IMR-90 (cell line): ENCODE measurements at regions not wholly inside any gene's neighbourhood (a gene's known extent, or its start where the extent isn't known, plus 50 kb on each side); places are given as distances from the start of the nearest gene placed in this dataset.

ENCODE experiments used
- ATAC-seq: fragments of 200-7000 bp; cut with Tn5 transposase; 2 replicates; pipeline ENCODE4 v1.9.1; 2020; ENCODE audit warnings: low read depth, mild to moderate bottlenecking, moderate library complexity
- BruUV-seq: library from RNA; stranded (reverse); fragments of 400-500 nt; replicated peaks from 2 replicates; lab custom pipeline; 2021; lab: Mats Ljungman, UMichigan
- CTCF ChIA-PET: fragments of 300-600 bp; formaldehyde crosslinking; extraction: SDS; loops from one replicate; lab custom pipeline; 2021; ENCODE audit warnings: antibody characterized with exemption; lab: Yijun Ruan, JAX
- POLR2A ChIA-PET: fragments of 300-600 bp; sonication (Branson Sonifier 250); formaldehyde crosslinking; loops from one replicate; lab custom pipeline; 2022; ENCODE audit warnings: antibody characterized with exemption; ENCODE audit not compliant: unreplicated experiment; lab: Charles Lee
- DNase-seq: peaks from one replicate; pipeline ENCODE4 v3.0.0; 2013
- H2AFZ ChIP-seq: replicated peaks from 2 replicates; pipeline ENCODE3; 2013; ENCODE audit warnings: low read length, mild to moderate bottlenecking; ENCODE audit not compliant: poor library complexity
- H2AK5ac ChIP-seq: 2 replicates; pipeline ENCODE4 v1.6.1; 2013; ENCODE audit warnings: low read depth, low read length, inconsistent platforms
- H2AK9ac ChIP-seq: replicated peaks from 2 replicates; pipeline ENCODE3; 2013; ENCODE audit warnings: mild to moderate bottlenecking, low read depth, low read length, moderate library complexity; ENCODE audit not compliant: poor library complexity
- H2BK120ac ChIP-seq: 2 replicates; pipeline ENCODE4 v1.6.1; 2013; ENCODE audit warnings: low read depth, low read length, inconsistent platforms
- H2BK15ac ChIP-seq: 3 replicates; pipeline ENCODE4 v1.6.1; 2013; ENCODE audit warnings: low read depth, low read length, inconsistent platforms
- H2BK20ac ChIP-seq: 2 replicates; pipeline ENCODE4 v1.6.1; 2013; ENCODE audit warnings: low read depth, mild to moderate bottlenecking, inconsistent platforms, low read length, moderate library complexity
- H2BK5ac ChIP-seq: 2 replicates; pipeline ENCODE4 v1.6.1; 2013; ENCODE audit warnings: mild to moderate bottlenecking, low read depth, low read length, inconsistent platforms; ENCODE audit not compliant: poor library complexity, severe bottlenecking
- H3K14ac ChIP-seq: replicated peaks from 2 replicates; pipeline ENCODE4 v1.6.1; 2013; ENCODE audit warnings: low read depth, low read length, inconsistent platforms
- H3K18ac ChIP-seq: 2 replicates; pipeline ENCODE4 v1.6.1; 2013; ENCODE audit warnings: low read depth, low read length, control low read depth
- H3K23ac ChIP-seq: 2 replicates; pipeline ENCODE4 v1.6.1; 2013; ENCODE audit warnings: low read depth, low read length, inconsistent platforms
- H3K27ac ChIP-seq: 2 replicates; pipeline ENCODE4 v1.5.1; 2013; ENCODE audit warnings: mild to moderate bottlenecking, control low read depth, low read length; ENCODE audit not compliant: insufficient read depth
- H3K27me3 ChIP-seq: 2 replicates; pipeline ENCODE4 v1.6.1; 2013; ENCODE audit warnings: low read length; ENCODE audit not compliant: control insufficient read depth, insufficient read depth
- H3K36me3 ChIP-seq: 2 replicates; pipeline ENCODE4 v1.6.1; 2013; ENCODE audit warnings: low read length, mixed read lengths; ENCODE audit not compliant: control insufficient read depth, insufficient read depth
- H3K4ac ChIP-seq: 2 replicates; pipeline ENCODE4 v1.6.1; 2013; ENCODE audit warnings: low read depth, low read length, inconsistent platforms
- H3K4me1 ChIP-seq: 2 replicates; pipeline ENCODE4 v1.6.1; 2013; ENCODE audit warnings: low read length, mixed read lengths; ENCODE audit not compliant: control insufficient read depth, insufficient read depth
- H3K4me2 ChIP-seq: 2 replicates; pipeline ENCODE4 v1.6.1; 2013; ENCODE audit warnings: low read depth, mild to moderate bottlenecking, control low read depth, low read length, moderate library complexity
- H3K4me3 ChIP-seq: 2 replicates; pipeline ENCODE4 v1.5.1; 2013; ENCODE audit warnings: low read depth, mild to moderate bottlenecking, control low read depth, low read length, moderate library complexity; ENCODE audit not compliant: insufficient read depth
- H3K56ac ChIP-seq: 2 replicates; pipeline ENCODE4 v1.6.1; 2013; ENCODE audit warnings: low read length, inconsistent platforms; ENCODE audit not compliant: insufficient read depth; ENCODE audit errors: extremely low read depth
- H3K79me1 ChIP-seq, 2 experiments: 2 replicates each; pipeline ENCODE4 v1.6.1; 2013; ENCODE audit warnings: low read length in 2 of 2, inconsistent platforms in 1 of 2, low read depth in 1 of 2
- H3K9ac ChIP-seq: 2 replicates; pipeline ENCODE4 v1.6.1; 2013; ENCODE audit warnings: low read depth, low read length, control low read depth
- H3K9me1 ChIP-seq: 2 replicates; pipeline ENCODE4 v1.6.1; 2013; ENCODE audit warnings: low read length, inconsistent platforms; ENCODE audit not compliant: insufficient read depth
- H3K9me3 ChIP-seq: 2 replicates; pipeline ENCODE4 v1.6.1; 2013; ENCODE audit warnings: low read length; ENCODE audit not compliant: control insufficient read depth, insufficient read depth
- H4K20me1 ChIP-seq: 2 replicates; pipeline ENCODE4 v1.6.1; 2013; ENCODE audit warnings: low read length, inconsistent platforms; ENCODE audit not compliant: insufficient read depth
- H4K5ac ChIP-seq: 2 replicates; pipeline ENCODE4 v1.6.1; 2013; ENCODE audit warnings: mild to moderate bottlenecking, low read depth, low read length, control low read depth
- H4K8ac ChIP-seq, 2 experiments: 2 replicates each; pipeline ENCODE4 v1.6.1; 2013; ENCODE audit warnings: low read depth in 2 of 2, low read length in 2 of 2, control low read depth in 1 of 2, inconsistent platforms in 1 of 2
- H4K91ac ChIP-seq: 2 replicates; pipeline ENCODE4 v1.6.1; 2013; ENCODE audit warnings: low read depth, low read length, inconsistent platforms; ENCODE audit not compliant: insufficient read depth
- CEBPB ChIP-seq: IDR thresholded peaks from 2 replicates; pipeline ENCODE4 v1.6.1; 2012; ENCODE audit warnings: low read depth, low read length, improper control_type of control experiment
- MAZ ChIP-seq: IDR thresholded peaks from 2 replicates; pipeline ENCODE4 v1.6.1; 2012; ENCODE audit warnings: low read depth, mild to moderate bottlenecking, low read length, improper control_type of control experiment, moderate library complexity, borderline replicate concordance
- RAD21 ChIP-seq: IDR thresholded peaks from 2 replicates; pipeline ENCODE4 v1.6.1; 2012; ENCODE audit warnings: low read length, improper control_type of control experiment
- WGBS, 2 experiments: methylation state at CpG; one replicate each; pipeline versions ENCODE4 v1.1.5 to v1.1.7; 2013; ENCODE audit warnings: missing lambda C conversion rate in 2 of 2; ENCODE audit not compliant: insufficient read length in 1 of 2; ENCODE audit errors: extremely low coverage in 2 of 2; 5-methylcytosine and 5-hydroxymethylcytosine counted together
- dilution Hi-C: fragments of 300-500 bp; cut with HindIII; formaldehyde crosslinking; loops from one replicate; pipeline ENCODE4 v1.14.3; 2018; ENCODE audit warnings: low sequenced_read_pairs; ENCODE audit not compliant: unreplicated experiment
- in situ Hi-C: fragments of 300-500 bp; cut with MboI; formaldehyde crosslinking; loops from 3 replicates; pipeline ENCODE4 v1.14.3; 2019; ENCODE audit warnings: low sequenced_read_pairs, inconsistent platforms, mixed read lengths
- intact Hi-C: fragments of 100-400 bp; cut with micrococcal nuclease; formaldehyde crosslinking; loops from 2 replicates; pipeline ENCODE4 v1.10.0; 2022

- Histone ChIP-seq H2AFZ (no peak overlapping the region), H3K9me1 (no peaks in the 10 kb centered on the region), H3K9ac (no peak overlapping the region), H3K4ac (no peak overlapping the region), H3K4me2 (no peak overlapping the region), H3K27ac (no peak overlapping the region), H3K4me3 (no peak overlapping the region), H2BK5ac (no peak overlapping the region), H2AK5ac (no peak overlapping the region), H3K14ac (no peak overlapping the region), H3K36me3 (no peaks in the 10 kb centered on the region), H3K56ac (no peak overlapping the region), H3K4me1 (no peaks in the 10 kb centered on the region; the same call in 1 of the 2 replicates), H4K5ac (no peak overlapping the region), H2AK9ac (no peak overlapping the region), H2BK20ac (no peak overlapping the region), H4K91ac (no peak overlapping the region), H3K27me3 (peaks cover 57% of the 10 kb centered on the region), H2BK120ac (no peak overlapping the region), H3K9me3 (no peaks in the 10 kb centered on the region), H3K79me1 (no peaks in the 10 kb centered on the region), H2BK15ac (no peak overlapping the region), H4K20me1 (no peaks in the 10 kb centered on the region), H3K18ac (no peak overlapping the region), H4K8ac (no peak overlapping the region), H3K23ac (no peak overlapping the region)
- intact Hi-C loops (no loop called here), dilution Hi-C loops (no loop called here), in situ Hi-C loops (loop anchor here (5.0 kb wide), 1 partner anchor 261 kb away; no protein-coding TSS in a partner anchor)
- ATAC-seq (no peak), DNase-seq (no peak)
- CTCF ChIA-PET, result interaction anchor here (2.5 kb wide), 1 partner anchor 271 kb away, joined by 15 read pairs; the partner anchor contains the start of gene FOXD2
- POLR2A ChIA-PET, result no interaction called here
- no peak for TF ChIP-seq RAD21
- TF ChIP-seq MAZ, result no peak
- TF ChIP-seq CEBPB, result no peak
- WGBS, 2 experiments, result 0% methylated on average over 3 of the region's 25 CpGs; no CpG with 5 or more reads in 1 of the 2 experiments
- no TSS peak for BruUV-seq
These were observed 270.8 kb downstream of the FOXD2 start for GRCh38 chr1:47708658-47709018.
